ENCODE measurements at regions not wholly inside any gene's neighbourhood (a gene's known extent, or its start where the extent isn't known, plus 50 kb on each side); places are given as distances from the start of the nearest gene placed in this dataset.
"Not testable (repeated sequence)": the region's sequence is repeated elsewhere in the genome, so short reads cannot be mapped to it uniquely, and the experiment has no call there.

- DNase-seq (ENCODE audit: low spot score); intact Hi-C loops (cut with micrococcal nuclease); H3K4me3 Mint-ChIP-seq (ENCODE audit: low read depth); H3K27me3 Mint-ChIP-seq (ENCODE audit: low read depth); H3K4me1 Mint-ChIP-seq (ENCODE audit: low read depth); H3K36me3 Mint-ChIP-seq (ENCODE audit: low read depth); H3K27ac Mint-ChIP-seq: not testable (repeated sequence)
- H3K9me3 Mint-ChIP-seq: peaks cover 32% of the 10 kb centered on the region
Measured at GRCh38 chr19:23550102-23550501, 136.9 kb downstream of the ZNF675 start.

GRCh38 chr19:23547816-23548430 lies 139.1 kb downstream of the ZNF675 start:
- H3K9me3 Mint-ChIP-seq: peaks cover 54% of the 10 kb centered on the region
- no peaks in the 10 kb centered on the region for H3K4me1 Mint-ChIP-seq (ENCODE audit: low read depth)
- intact Hi-C loops (cut with micrococcal nuclease): no loop called here

GRCh38 chr19:23547156-23547555 lies 139.9 kb downstream of the ZNF675 start:
- intact Hi-C loops (cut with micrococcal nuclease): no loop called here
- Mint-ChIP-seq H3K27me3 (ENCODE audit: low read depth) (no peaks in the 10 kb centered on the region), H3K4me3 (ENCODE audit: low read depth) (no peak overlapping the region), H3K36me3 (ENCODE audit: low read depth) (no peaks in the 10 kb centered on the region), H3K27ac (no peak overlapping the region), H3K9me3 (peaks cover 61% of the 10 kb centered on the region), H3K4me1 (ENCODE audit: low read depth) (no peaks in the 10 kb centered on the region)
- no peak for DNase-seq (ENCODE audit: low spot score)

More at GRCh38 chr19:23547816-23548430, 139.1 kb downstream of the ZNF675 start:
- no peak overlapping the region for H3K27ac Mint-ChIP-seq
- H3K36me3 Mint-ChIP-seq (ENCODE audit: low read depth): no peaks in the 10 kb centered on the region
- H3K4me3 Mint-ChIP-seq (ENCODE audit: low read depth): no peak overlapping the region
- no peak for DNase-seq (ENCODE audit: low spot score)
- no peaks in the 10 kb centered on the region for H3K27me3 Mint-ChIP-seq (ENCODE audit: low read depth)

DNA sequence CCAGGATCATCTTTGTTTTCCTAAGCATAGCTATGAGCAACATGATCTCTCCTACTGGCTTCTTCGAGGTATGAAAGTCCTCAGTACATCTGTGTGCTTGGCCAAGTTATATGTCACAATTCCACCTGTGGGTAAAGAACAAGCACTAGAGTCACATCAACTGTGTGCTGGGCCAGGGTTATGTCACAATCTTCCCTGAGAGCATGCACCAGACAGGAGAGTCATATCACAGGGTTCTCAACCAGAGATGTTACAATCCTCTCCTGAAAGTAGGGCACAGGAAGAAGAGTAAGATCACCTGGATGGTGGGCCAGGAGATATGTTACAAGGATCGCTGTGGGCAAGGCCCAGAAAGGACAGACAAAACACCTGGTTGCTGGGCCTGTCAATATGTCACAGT lies 143.7 kb downstream of the ZNF675 start:
- no peaks in the 10 kb centered on the region for H3K4me1 Mint-ChIP-seq (ENCODE audit: low read depth)
- H3K36me3 Mint-ChIP-seq (ENCODE audit: low read depth): no peaks in the 10 kb centered on the region
- H3K9me3 Mint-ChIP-seq: peaks cover 83% of the 10 kb centered on the region
- no peak for DNase-seq (ENCODE audit: low spot score)
- H3K27me3 Mint-ChIP-seq (ENCODE audit: low read depth): no peaks in the 10 kb centered on the region
- intact Hi-C loops (cut with micrococcal nuclease): no loop called here
- no peak overlapping the region for H3K4me3 Mint-ChIP-seq (ENCODE audit: low read depth)
- no peak overlapping the region for H3K27ac Mint-ChIP-seq

DNA sequence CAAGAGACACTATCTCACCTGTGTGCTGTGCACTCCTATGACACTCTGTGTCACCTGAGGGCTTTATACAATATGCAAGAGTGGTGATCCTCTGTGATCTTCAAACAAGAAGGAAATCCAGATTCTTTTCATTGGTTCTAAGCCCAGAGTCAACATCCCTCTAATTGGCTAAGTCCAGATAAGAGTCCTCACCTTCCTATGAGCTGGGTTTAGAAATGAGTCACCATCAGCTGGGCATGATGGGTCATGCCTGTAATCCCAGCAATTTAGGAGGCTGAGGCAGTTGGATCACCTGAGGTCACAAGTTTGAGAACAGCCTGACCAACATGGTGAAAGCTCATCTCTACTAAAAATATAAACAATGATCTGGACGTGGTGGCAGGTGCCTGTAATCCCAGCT lies 144.4 kb downstream of the ZNF675 start:
- Mint-ChIP-seq H3K9me3 (peaks cover 83% of the 10 kb centered on the region), H3K27me3 (ENCODE audit: low read depth) (no peaks in the 10 kb centered on the region), H3K36me3 (ENCODE audit: low read depth) (no peaks in the 10 kb centered on the region), H3K27ac (no peak overlapping the region), H3K4me3 (ENCODE audit: low read depth) (no peak overlapping the region), H3K4me1 (ENCODE audit: low read depth) (no peaks in the 10 kb centered on the region)
- intact Hi-C loops (cut with micrococcal nuclease): no loop called here
- DNase-seq (ENCODE audit: low spot score): no peak

DNA sequence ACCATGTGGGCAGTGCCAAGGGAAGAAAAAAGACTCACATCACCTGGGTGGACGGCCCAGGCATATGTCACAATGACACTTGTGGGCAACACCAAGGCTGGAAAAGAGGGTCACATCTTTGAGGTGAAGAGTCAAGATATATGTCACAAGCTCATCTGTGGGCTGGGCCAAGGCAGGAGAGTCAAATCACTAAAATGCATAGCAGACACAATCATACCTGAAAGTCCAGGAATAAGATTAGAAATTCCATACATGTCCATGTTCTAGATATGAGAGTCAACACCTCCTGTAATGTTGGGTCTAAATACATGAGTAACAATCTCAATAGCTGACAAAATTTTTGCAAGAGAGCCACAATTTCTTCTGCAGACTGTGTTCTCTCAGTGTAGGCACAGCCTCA lies 145.0 kb downstream of the ZNF675 start:
- Mint-ChIP-seq H3K27me3 (ENCODE audit: low read depth) (no peaks in the 10 kb centered on the region), H3K4me1 (ENCODE audit: low read depth) (no peaks in the 10 kb centered on the region), H3K4me3 (ENCODE audit: low read depth) (no peak overlapping the region), H3K27ac (no peak overlapping the region), H3K36me3 (ENCODE audit: low read depth) (no peaks in the 10 kb centered on the region), H3K9me3 (peaks cover 82% of the 10 kb centered on the region)
- no peak for DNase-seq (ENCODE audit: low spot score)
- intact Hi-C loops (cut with micrococcal nuclease): no loop called here

DNA sequence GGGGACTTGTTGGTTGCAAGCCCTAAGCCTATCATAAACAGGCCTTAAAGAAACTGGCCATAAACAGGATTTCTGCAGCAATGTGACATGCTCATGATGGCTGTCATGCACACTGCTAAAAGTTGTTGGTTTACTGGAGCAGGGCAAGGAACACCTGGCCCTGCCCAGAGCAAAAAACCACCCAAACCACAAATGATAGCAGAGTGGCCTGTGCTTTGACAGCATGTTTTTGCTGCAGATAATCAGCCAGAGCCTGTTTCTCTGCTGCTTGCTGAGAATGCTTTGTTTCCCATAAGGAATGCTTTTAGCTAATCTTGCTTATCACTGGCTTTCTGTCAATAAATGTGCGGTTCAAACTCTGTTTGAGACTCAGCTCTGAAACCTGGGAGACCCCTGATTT lies 144.9 kb upstream of the ZNF91 start:
- H3K4me1 Mint-ChIP-seq (ENCODE audit: low read depth); DNase-seq (ENCODE audit: low spot score); H3K36me3 Mint-ChIP-seq (ENCODE audit: low read depth); H3K27ac Mint-ChIP-seq; H3K27me3 Mint-ChIP-seq (ENCODE audit: low read depth); H3K4me3 Mint-ChIP-seq (ENCODE audit: low read depth); intact Hi-C loops (cut with micrococcal nuclease): not testable (repeated sequence)
- H3K9me3 Mint-ChIP-seq: peaks cover 79% of the 10 kb centered on the region

- H3K4me3 Mint-ChIP-seq (ENCODE audit: low read depth): no peak overlapping the region
- H3K27me3 Mint-ChIP-seq (ENCODE audit: low read depth): no peaks in the 10 kb centered on the region
- DNase-seq (ENCODE audit: low spot score): no peak
- peaks cover 78% of the 10 kb centered on the region for H3K9me3 Mint-ChIP-seq
- no peaks in the 10 kb centered on the region for H3K4me1 Mint-ChIP-seq (ENCODE audit: low read depth)
- no peaks in the 10 kb centered on the region for H3K36me3 Mint-ChIP-seq (ENCODE audit: low read depth)
- intact Hi-C loops (cut with micrococcal nuclease): no loop called here
- no peak overlapping the region for H3K27ac Mint-ChIP-seq
Measured at GRCh38 chr19:23539499-23539898, 144.2 kb upstream of the ZNF91 start.

DNA sequence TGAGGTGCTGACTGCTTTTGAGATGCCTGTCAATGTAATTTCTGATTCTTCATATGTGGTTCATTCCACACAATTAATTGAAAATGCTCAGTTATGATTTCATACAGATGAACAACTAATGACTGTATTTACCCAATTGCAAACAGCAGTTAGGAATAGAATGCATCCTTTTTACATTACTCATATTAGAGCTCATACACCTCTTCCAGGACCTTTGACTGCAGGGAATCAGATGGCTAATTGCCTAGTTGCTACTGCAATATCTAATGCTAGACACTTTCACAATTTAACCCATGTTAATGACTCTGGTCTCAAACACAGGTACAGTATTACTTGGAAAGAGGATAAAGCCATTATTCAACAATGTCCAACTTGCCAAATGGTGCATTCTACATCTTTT lies 141.9 kb upstream of the ZNF91 start:
- DNase-seq (ENCODE audit: low spot score); H3K4me1 Mint-ChIP-seq (ENCODE audit: low read depth); H3K36me3 Mint-ChIP-seq (ENCODE audit: low read depth); H3K27ac Mint-ChIP-seq; H3K27me3 Mint-ChIP-seq (ENCODE audit: low read depth); intact Hi-C loops (cut with micrococcal nuclease); H3K4me3 Mint-ChIP-seq (ENCODE audit: low read depth): not testable (repeated sequence)
- H3K9me3 Mint-ChIP-seq: peaks cover 62% of the 10 kb centered on the region

DNA sequence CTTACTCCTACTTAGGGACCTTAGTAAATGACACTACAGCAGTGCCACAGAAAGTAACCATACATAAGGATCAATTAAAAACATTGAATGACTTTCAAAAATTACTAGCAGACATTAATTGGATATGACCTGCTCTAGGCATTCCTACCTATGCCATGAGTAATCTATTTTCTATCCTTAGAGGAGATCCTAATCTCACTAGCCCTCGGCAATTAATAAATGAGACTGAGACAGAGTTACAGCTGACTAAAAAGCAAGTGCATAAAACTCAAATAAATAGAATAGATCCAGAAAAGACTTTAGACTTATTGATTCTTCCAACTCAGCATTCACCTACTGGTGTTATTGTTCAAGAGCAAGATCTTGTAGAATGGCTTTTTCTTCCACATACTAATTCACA lies 141.1 kb upstream of the ZNF91 start:
- H3K36me3 Mint-ChIP-seq (ENCODE audit: low read depth); intact Hi-C loops (cut with micrococcal nuclease); H3K4me1 Mint-ChIP-seq (ENCODE audit: low read depth); H3K4me3 Mint-ChIP-seq (ENCODE audit: low read depth); H3K27ac Mint-ChIP-seq; DNase-seq (ENCODE audit: low spot score); H3K27me3 Mint-ChIP-seq (ENCODE audit: low read depth): not testable (repeated sequence)
- peaks cover 58% of the 10 kb centered on the region for H3K9me3 Mint-ChIP-seq

DNA sequence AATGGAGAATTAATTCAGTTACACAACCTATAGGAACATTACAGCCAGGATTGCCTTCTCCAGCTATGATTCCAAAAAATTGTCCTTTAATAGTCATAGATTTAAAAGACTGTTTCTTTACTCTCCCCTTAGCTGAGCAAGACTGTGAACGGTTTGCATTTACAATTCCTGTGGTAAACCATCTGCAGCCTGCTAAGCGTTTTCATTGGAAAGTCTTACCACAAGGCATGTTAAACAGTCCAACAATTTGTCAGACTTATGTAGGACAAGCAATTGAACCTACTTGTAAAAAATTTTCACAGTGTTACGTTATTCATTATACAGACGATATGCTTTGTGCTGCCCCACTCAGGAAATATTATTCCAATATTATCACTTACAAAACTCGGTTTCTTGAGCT lies 140.6 kb upstream of the ZNF91 start:
- DNase-seq (ENCODE audit: low spot score); H3K27ac Mint-ChIP-seq; intact Hi-C loops (cut with micrococcal nuclease); H3K27me3 Mint-ChIP-seq (ENCODE audit: low read depth); H3K4me1 Mint-ChIP-seq (ENCODE audit: low read depth); H3K4me3 Mint-ChIP-seq (ENCODE audit: low read depth); H3K36me3 Mint-ChIP-seq (ENCODE audit: low read depth): not testable (repeated sequence)
- peaks cover 57% of the 10 kb centered on the region for H3K9me3 Mint-ChIP-seq

DNA sequence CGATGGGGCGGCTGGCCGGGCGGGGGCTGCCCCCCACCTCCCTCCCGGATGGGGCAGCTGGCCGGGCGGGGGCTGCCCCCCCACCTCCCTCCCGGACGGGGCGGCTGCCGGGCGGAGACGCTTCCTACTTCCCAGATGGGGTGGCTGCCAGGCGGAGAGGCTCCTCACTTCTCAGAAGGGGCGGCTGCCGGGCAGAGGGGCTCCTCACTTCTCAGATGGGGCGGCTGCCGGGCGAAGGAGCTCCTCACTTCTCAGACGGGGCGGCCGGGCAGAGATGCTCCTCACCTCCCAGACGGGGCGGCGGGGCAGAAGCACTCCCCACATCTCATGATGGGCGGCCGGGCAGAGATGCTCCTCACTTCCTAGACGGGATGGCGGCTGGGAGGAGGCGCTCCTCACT lies 138.2 kb upstream of the ZNF91 start:
- H3K27ac Mint-ChIP-seq; H3K4me3 Mint-ChIP-seq (ENCODE audit: low read depth); H3K4me1 Mint-ChIP-seq (ENCODE audit: low read depth); intact Hi-C loops (cut with micrococcal nuclease); H3K27me3 Mint-ChIP-seq (ENCODE audit: low read depth); DNase-seq (ENCODE audit: low spot score); H3K36me3 Mint-ChIP-seq (ENCODE audit: low read depth): not testable (repeated sequence)
- peaks cover 68% of the 10 kb centered on the region for H3K9me3 Mint-ChIP-seq

- Mint-ChIP-seq H3K36me3 (ENCODE audit: low read depth) (no peaks in the 10 kb centered on the region), H3K4me3 (ENCODE audit: low read depth) (no peak overlapping the region), H3K9me3 (peaks cover 68% of the 10 kb centered on the region), H3K27me3 (ENCODE audit: low read depth) (no peaks in the 10 kb centered on the region), H3K27ac (no peak overlapping the region), H3K4me1 (ENCODE audit: low read depth) (no peaks in the 10 kb centered on the region)
- intact Hi-C loops (cut with micrococcal nuclease): no loop called here
- no peak for DNase-seq (ENCODE audit: low spot score)
Measured at GRCh38 chr19:23531976-23532375, 136.7 kb upstream of the ZNF91 start.

- no peak overlapping the region for H3K4me3 Mint-ChIP-seq (ENCODE audit: low read depth)
- no peaks in the 10 kb centered on the region for H3K4me1 Mint-ChIP-seq (ENCODE audit: low read depth)
- peaks cover 64% of the 10 kb centered on the region for H3K9me3 Mint-ChIP-seq
- no peaks in the 10 kb centered on the region for H3K27me3 Mint-ChIP-seq (ENCODE audit: low read depth)
- no peak for DNase-seq (ENCODE audit: low spot score)
- intact Hi-C loops (cut with micrococcal nuclease): no loop called here
- H3K36me3 Mint-ChIP-seq (ENCODE audit: low read depth): no peaks in the 10 kb centered on the region
- H3K27ac Mint-ChIP-seq: no peak overlapping the region
Measured at GRCh38 chr19:23531231-23531790, 136.0 kb upstream of the ZNF91 start.

Data from activated T-helper 2 cell treated with anti-CD3 and anti-CD28 coated beads, Interferon-gamma antibody, Interleukin-2, Interleukin-4, amounts not matched to agents 10 μg/mL and 5 μg/mL and 100 μg/mL, durations not matched to agents 14 hours and 24 hours and 36 hours (primary cell).